ENCODE measurements at regions not wholly inside any gene's neighbourhood (a gene's known extent, or its start where the extent isn't known, plus 50 kb on each side); places are given as distances from the start of the nearest gene placed in this dataset.

DNA sequence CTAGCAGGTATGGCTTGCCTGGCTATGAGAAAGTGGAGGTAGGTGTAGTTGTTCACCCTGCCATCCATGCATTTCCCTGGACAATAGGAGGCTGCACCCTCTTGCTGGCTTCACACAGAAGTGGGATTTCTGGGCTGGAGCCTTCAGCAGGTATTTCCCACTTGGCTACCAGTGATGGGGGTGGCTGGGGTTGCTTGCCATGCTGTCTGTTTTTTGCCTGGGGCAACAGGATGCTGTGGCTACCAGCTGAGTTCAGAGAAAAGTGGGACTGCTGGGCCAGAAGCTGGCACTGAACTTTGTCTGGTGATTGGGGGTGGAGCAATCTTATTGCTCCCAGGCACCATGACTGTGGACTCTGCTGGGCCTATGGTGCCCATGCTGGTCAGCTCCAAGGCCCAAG is 299.6 kb downstream of the FAM170A start:
- Histone ChIP-seq H3K36me3 (ENCODE audit: control insufficient read depth in 2 of 2, extremely low read depth in 1 of 2, insufficient read depth in 2 of 2, low read length in 2 of 2) (no peaks in the 10 kb centered on the region), H3K4me2 (ENCODE audit: control insufficient read depth, extremely low read depth, insufficient read depth, low read depth, low read length) (no peak overlapping the region), H3K4me3 (ENCODE audit: control insufficient read depth in 2 of 3, extremely low read depth in 1 of 3, insufficient read depth in 2 of 3, low read depth in 1 of 3, low read length in 3 of 3) (no peak overlapping the region), H4K20me1 (ENCODE audit: control insufficient read depth, extremely low read depth, insufficient read depth, low read length) (no peaks in the 10 kb centered on the region), H3K9me3 (ENCODE audit: control insufficient read depth, low read depth, low read length) (no peaks in the 10 kb centered on the region), H3K79me2 (ENCODE audit: control insufficient read depth, insufficient read depth, low read length) (no peaks in the 10 kb centered on the region), H3K9me1 (ENCODE audit: control insufficient read depth, extremely low read depth, insufficient read depth, low read length) (no peaks in the 10 kb centered on the region), H3K9ac (ENCODE audit: control insufficient read depth, extremely low read depth, insufficient read depth, low read length) (no peak overlapping the region), H3K27ac (ENCODE audit: control insufficient read depth, insufficient read depth, low read length) (no peak overlapping the region), H3K27me3 (ENCODE audit: control insufficient read depth, extremely low read depth, insufficient read depth, low read length) (no peaks in the 10 kb centered on the region), H2AFZ (ENCODE audit: control insufficient read depth, low read length) (no peak overlapping the region), H3K4me1 (ENCODE audit: control insufficient read depth, extremely low read depth, insufficient read depth, low read length) (no peaks in the 10 kb centered on the region)
- DNase-seq (ENCODE audit: low read depth, low spot score) (no peak), FAIRE-seq (no peak)
- TF ChIP-seq EZH2 (IDR thresholded peaks at IDR 0.05; ENCODE audit: low read length), result no peak
- TF ChIP-seq, protein P1, sequence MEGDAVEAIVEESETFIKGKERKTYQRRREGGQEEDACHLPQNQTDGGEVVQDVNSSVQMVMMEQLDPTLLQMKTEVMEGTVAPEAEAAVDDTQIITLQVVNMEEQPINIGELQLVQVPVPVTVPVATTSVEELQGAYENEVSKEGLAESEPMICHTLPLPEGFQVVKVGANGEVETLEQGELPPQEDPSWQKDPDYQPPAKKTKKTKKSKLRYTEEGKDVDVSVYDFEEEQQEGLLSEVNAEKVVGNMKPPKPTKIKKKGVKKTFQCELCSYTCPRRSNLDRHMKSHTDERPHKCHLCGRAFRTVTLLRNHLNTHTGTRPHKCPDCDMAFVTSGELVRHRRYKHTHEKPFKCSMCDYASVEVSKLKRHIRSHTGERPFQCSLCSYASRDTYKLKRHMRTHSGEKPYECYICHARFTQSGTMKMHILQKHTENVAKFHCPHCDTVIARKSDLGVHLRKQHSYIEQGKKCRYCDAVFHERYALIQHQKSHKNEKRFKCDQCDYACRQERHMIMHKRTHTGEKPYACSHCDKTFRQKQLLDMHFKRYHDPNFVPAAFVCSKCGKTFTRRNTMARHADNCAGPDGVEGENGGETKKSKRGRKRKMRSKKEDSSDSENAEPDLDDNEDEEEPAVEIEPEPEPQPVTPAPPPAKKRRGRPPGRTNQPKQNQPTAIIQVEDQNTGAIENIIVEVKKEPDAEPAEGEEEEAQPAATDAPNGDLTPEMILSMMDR (optimal IDR thresholded peaks at IDR 0.05 in 1 of 3, IDR thresholded peaks at IDR 0.05 in 1 of 3, conservative IDR thresholded peaks at IDR 0.05 in 1 of 3; ENCODE audit: extremely low read depth in 1 of 3, insufficient read depth in 2 of 3, low read length in 3 of 3), result no peak
- dilution Hi-C loops (cut with MboI; ENCODE audit: extremely low pct_ligation_motif_present, low sequenced_read_pairs), result no loop called here

DNA sequence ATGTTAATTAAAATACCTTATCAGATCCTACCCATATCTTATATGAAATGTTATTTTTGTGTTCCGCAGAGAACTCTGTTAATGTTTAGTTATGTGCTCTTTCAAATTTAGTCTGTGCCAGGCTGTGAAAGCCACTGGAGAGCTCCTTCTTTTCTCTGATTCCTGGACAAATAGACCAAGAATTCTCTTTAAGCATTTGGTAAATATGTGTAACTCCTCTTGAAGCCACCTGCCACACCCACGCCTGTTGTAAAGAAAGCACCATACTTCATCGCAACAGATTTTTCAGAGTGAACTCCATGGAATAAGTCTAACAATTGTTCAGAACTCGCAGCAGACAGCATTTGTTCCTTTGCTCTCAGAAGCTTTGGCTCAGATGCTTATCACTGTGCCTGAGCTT is 301.1 kb downstream of the FAM170A start:
- FAIRE-seq, result no peak
- dilution Hi-C loops (cut with MboI; ENCODE audit: extremely low pct_ligation_motif_present, low sequenced_read_pairs), result no loop called here
- no peak for TF ChIP-seq EZH2 (IDR thresholded peaks at IDR 0.05; ENCODE audit: low read length)
- TF ChIP-seq, protein P1 (optimal IDR thresholded peaks at IDR 0.05 in 1 of 3, IDR thresholded peaks at IDR 0.05 in 1 of 3, conservative IDR thresholded peaks at IDR 0.05 in 1 of 3; ENCODE audit: extremely low read depth in 1 of 3, insufficient read depth in 2 of 3, low read length in 3 of 3), result no peak
- H3K27me3 ChIP-seq (ENCODE audit: control insufficient read depth, extremely low read depth, insufficient read depth, low read length), result no peaks in the 10 kb centered on the region
- no peak for DNase-seq (ENCODE audit: low read depth, low spot score)
- H3K4me2 ChIP-seq (ENCODE audit: control insufficient read depth, extremely low read depth, insufficient read depth, low read depth, low read length), result no peak overlapping the region
- H2AFZ ChIP-seq (ENCODE audit: control insufficient read depth, low read length), result no peak overlapping the region
- no peaks in the 10 kb centered on the region for H3K9me3 ChIP-seq (ENCODE audit: control insufficient read depth, low read depth, low read length)
- no peaks in the 10 kb centered on the region for H4K20me1 ChIP-seq (ENCODE audit: control insufficient read depth, extremely low read depth, insufficient read depth, low read length)
- no peaks in the 10 kb centered on the region for H3K9me1 ChIP-seq (ENCODE audit: control insufficient read depth, extremely low read depth, insufficient read depth, low read length)
- H3K4me3 ChIP-seq (ENCODE audit: control insufficient read depth in 2 of 3, extremely low read depth in 1 of 3, insufficient read depth in 2 of 3, low read depth in 1 of 3, low read length in 3 of 3), result no peak overlapping the region
- no peaks in the 10 kb centered on the region for H3K79me2 ChIP-seq (ENCODE audit: control insufficient read depth, insufficient read depth, low read length)
- H3K9ac ChIP-seq (ENCODE audit: control insufficient read depth, extremely low read depth, insufficient read depth, low read length), result no peak overlapping the region
- no peaks in the 10 kb centered on the region for H3K4me1 ChIP-seq (ENCODE audit: control insufficient read depth, extremely low read depth, insufficient read depth, low read length)
- H3K36me3 ChIP-seq (ENCODE audit: control insufficient read depth in 2 of 2, extremely low read depth in 1 of 2, insufficient read depth in 2 of 2, low read length in 2 of 2), result no peaks in the 10 kb centered on the region
- no peak overlapping the region for H3K27ac ChIP-seq (ENCODE audit: control insufficient read depth, insufficient read depth, low read length)
